ENCODE measurements at regions not wholly inside any gene's neighbourhood (a gene's known extent, or its start where the extent isn't known, plus 50 kb on each side); places are given as distances from the start of the nearest gene placed in this dataset.

GRCh38 chr14:32254952-32255679, 52.0 kb upstream of the RNU6-8 start:
- intact Hi-C loops (cut with micrococcal nuclease): loop anchor here (2.0 to 5.0 kb wide), 3 partner anchors 798 to 1048 kb away; partner anchors contain the start of genes DTD2, HEATR5A and HECTD1

DNA sequence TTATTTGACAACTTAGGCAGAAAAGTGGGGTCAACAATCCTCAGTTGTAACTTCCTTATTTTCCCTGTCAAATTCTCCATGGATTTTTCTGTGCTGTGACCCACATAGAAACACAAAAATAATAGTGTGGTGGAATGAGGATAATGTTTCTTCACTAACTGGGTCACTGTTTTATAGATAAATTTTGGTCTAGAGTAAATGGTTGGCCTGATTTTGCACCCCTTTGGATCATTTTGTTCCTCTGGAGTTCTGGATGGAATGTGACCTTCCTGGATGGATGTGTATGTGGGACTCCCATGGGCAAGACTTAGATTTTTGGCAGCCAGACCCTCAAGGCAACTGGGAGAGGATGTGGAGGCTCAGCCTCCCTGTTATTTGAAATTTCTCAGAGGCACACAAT, 52.7 kb upstream of the RNU6-8 start:
- intact Hi-C loops (cut with micrococcal nuclease): loop anchor here (2.0 kb wide), 2 partner anchors 799 to 835 kb away; partner anchors contain the start of genes DTD2 and HEATR5A

DNA sequence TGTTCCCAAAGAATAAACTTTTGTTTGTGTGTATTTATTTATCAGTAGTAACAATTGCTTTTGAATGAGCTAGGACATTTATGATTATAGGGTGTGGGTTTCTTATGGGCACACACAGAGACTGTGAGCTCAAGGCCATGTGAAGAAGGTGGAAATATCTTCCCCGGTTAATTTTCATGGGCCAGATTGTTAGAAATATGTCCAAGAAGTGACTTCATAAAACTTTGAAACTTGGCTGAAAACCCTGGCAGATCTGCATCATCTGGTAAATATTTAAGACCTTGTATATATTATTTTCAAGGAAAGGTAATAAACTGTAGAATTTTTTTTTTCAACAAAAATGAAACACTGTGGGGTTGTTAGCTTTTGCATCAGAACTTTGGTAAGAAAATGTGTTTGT, 53.5 kb upstream of the RNU6-8 start:
- intact Hi-C loops (cut with micrococcal nuclease): no loop called here

DNA sequence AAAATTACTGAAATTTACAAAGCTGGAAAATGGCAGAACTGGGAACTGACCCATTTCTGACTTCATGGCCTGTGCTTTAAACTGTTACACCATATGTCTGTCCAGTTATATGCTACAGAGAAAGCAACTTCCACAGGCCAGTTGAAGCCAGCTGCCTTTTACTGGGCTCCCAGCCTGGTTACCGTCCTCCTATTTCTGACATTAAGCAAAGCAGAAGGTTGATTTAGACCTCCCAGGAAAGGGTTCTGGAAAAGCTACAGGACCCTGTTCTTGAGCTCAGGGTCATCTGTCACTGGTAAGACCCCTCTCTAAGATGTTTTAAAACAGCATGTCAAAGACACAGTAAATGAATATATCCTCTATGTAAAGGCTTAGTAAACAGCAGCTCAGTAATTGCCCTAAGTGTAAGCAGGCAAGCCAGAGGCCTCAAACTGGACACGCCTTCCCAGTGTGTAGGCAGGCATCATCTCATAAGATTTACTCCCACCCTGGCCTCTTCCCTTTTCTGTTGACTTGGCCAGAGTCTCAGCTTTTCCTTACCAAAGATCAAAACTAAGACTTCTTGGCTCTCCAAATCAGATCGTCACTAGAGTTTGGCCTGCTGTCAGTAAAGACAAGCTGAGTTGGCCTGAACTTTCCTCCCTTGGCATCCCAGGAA, 55.4 kb upstream of the RNU6-8 start:
- intact Hi-C loops (cut with micrococcal nuclease): loop anchor here (2.0 kb wide), 1 partner anchor 698 kb away; the partner anchor contains the start of gene NUBPL

GRCh38 chr14:32259368-32260013, 56.4 kb upstream of the RNU6-8 start:
- intact Hi-C loops (cut with micrococcal nuclease): loop anchor here (1.0 to 2.0 kb wide), 2 partner anchors 301 to 699 kb away; partner anchors contain the start of gene NUBPL

- intact Hi-C loops (cut with micrococcal nuclease): no loop called here
Observed at GRCh38 chr14:32263939-32264567, 61.0 kb upstream of the RNU6-8 start.

- intact Hi-C loops (cut with micrococcal nuclease): no loop called here
Observed at GRCh38 chr14:32265584-32265983, 62.5 kb upstream of the RNU6-8 start.

DNA sequence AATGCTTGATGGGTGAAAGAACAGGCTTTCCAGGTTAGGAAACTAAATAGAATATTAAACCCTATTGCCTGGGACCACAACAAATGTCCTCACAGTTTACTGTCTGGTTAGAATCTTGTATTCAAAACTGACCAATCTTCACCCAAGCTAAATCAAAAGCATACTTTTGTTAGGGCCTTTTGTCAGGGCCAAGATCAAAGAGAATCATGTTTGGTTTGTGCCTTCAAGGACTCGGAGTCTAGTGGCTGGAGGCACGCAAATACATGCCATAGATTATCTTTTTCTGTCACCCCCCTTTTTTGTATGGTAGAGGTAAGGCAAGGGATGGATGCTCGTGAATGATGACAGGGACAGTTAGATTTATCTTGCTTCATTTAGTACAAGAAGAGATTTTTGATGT, 51.1 kb upstream of the AKAP6 start:
- intact Hi-C loops (cut with micrococcal nuclease): no loop called here

All from T-helper 1 cell treated with Interleukin-12 subunit alpha and Interleukin-12 subunit beta and Interleukin-4 antibody, amounts not matched to agents 30 ng/mL and 1 ng/mL, for 36 hours (primary cell).